Stimulated activated CD4-positive, alpha-beta T cell treated with anti-CD3 and anti-CD28 coated beads, Interleukin-4, amount 100 ng/mL, for 4 hours (primary cell): ENCODE measurements at regions not wholly inside any gene's neighbourhood (a gene's known extent, or its start where the extent isn't known, plus 50 kb on each side); places are given as distances from the start of the nearest gene placed in this dataset.
"Not testable (repeated sequence)": the region's sequence is repeated elsewhere in the genome, so short reads cannot be mapped to it uniquely, and the experiment has no call there.

Experiments used
- DNase-seq, 2 experiments: peaks; one replicate each; pipeline ENCODE4 v3.0.0-alpha.2; 2020

DNA sequence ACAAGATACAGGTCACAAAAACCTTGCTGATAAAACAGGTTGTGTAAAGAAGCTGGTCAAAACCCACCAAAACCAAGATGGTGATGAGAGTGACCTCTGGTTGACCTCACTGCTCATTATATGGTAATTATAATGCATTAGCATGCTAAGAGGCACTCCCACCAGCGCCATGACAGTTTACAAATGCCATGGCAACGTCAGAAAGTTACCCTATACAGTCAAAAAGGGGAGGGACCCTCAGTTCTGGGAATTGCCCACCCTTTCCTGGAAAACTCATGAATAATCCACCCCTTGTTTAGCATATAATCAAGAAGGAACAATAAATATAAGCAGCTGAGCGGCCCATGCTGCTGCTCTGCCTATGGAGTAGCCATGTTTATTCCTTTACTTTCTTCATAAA lies 434.1 kb downstream of the ZNF536 start:
- DNase-seq = no peak

DNA sequence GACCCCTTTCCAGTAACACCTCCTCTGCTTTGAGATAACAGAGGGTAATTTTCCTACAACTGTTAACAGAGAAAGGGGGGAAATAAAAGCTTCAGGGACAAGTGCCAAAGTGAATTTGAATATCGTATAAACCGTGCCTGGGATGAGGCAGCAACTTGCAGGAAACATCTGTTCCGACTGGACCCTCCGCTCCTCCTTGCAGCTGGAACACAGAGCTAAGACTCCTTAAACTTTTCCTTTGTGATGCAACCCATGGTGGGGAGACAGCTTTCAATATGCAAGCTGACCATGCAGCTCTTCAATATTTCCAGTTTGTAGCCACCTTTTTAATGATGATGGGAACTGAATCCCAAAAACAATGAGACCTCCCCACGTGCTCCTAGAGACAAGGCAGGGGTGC lies 432.6 kb downstream of the ZNF536 start:
- DNase-seq = no peak

DNA sequence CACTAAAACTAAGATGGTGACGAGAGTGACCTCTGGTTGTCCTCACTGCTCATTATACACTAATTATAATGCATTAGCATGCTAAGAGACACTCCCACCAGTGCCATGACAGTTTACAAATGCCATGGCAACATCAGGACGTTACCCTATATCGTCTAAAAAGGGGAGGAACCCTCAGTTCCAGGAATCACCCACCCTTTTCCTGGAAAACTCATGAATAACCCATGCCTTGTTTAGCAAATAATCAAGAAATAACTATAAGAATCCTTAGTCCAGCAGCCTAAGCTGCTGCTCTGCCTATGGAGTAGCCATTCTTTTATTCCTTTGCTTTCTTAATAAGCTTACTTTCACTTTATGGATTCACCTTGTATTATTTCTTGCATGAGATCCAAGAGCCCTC lies 432.1 kb downstream of the ZNF536 start:
- DNase-seq = not testable (repeated sequence)

DNA sequence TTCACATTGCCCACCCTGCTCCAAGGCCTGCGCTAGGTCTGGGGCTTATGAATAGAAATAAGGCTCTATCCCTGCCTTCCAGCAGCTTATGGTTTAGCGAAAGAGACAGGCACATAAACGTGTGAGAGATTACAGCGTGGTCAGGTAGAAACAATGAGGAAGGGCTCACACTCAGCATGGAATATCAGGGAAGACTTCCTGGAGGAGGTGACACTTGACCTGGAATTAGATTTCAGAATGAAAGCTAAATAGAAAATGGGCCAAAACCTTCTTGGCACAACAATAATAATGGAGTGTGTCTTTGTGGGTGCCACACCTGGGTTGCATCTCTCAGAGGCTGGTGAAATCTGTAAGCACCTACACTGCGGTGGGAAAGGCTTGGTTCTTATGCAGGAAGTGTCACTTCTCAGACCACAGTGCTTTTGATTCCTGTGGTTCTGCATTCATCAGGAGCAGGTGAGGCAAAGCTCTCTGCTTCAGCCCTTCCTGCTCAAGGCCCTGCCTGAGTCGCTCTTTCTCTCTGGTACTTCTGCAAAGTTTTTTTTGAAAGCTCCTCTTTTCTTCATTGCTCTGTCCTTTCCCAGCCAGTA lies 430.3 kb downstream of the ZNF536 start:
- no peak for DNase-seq

DNA sequence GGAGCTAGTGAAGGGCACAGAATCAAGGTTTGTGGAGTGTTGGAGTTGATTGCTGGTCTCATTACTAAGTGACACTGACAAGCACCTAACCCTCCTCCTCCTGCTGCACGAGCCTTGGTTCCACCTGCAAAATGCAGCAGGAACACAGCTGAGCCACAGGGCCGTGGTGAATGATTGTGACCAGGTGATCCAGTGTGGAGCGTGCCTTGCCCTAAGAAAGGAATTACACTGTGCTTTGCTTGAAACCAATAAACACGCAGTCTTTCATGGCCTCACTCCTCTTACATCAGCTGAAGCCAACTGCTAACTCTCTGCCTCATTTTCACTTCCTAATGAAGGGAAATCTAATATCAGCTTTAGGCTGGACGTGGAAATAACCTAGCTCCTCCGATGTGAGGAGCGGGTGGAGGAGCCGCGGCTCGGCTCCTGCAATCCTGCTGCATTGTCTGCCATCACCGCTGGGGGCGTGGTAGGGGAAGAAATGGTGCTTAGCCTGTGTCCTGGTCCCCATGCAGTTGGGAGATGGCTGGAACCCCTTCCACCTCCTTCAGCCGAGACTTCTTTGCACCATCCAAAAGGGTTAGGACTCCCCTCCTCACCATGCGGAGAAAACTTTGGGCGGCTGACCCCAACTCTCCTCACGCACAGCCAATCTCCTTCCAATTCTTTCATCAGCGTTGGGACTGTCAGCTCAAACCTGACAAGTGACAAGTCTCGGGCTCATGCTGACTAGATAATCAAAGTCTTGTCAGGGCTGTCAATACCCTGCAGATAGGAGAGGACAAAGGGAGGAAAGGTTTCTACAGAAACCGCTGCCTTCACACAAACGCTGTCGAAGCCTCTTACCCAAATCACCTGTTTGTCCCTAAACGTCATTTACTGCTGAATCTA lies 427.9 kb downstream of the ZNF536 start:
- peak in 1 of 2 experiments; percentile 12 for DNase-seq

DNA sequence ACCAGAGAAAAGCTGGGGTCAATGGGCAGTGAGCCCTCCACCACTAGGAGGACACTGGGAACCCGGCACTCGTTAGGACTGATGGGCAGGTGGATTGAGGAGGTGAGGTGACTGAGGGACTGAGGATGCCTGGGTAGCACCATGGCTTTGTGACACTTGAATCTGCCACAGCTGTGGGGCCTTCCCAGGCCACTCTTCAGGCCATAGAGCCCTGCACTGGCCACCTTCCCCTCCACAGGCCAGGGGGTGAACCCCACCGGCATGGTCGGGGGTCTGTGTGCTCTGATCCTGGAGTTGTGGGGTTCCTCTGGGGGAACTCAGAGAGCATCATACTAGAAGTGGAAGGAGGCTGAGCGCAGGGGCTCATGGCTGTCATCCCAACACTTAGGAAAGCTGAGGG lies 423.5 kb downstream of the ZNF536 start:
- DNase-seq = no peak

DNA sequence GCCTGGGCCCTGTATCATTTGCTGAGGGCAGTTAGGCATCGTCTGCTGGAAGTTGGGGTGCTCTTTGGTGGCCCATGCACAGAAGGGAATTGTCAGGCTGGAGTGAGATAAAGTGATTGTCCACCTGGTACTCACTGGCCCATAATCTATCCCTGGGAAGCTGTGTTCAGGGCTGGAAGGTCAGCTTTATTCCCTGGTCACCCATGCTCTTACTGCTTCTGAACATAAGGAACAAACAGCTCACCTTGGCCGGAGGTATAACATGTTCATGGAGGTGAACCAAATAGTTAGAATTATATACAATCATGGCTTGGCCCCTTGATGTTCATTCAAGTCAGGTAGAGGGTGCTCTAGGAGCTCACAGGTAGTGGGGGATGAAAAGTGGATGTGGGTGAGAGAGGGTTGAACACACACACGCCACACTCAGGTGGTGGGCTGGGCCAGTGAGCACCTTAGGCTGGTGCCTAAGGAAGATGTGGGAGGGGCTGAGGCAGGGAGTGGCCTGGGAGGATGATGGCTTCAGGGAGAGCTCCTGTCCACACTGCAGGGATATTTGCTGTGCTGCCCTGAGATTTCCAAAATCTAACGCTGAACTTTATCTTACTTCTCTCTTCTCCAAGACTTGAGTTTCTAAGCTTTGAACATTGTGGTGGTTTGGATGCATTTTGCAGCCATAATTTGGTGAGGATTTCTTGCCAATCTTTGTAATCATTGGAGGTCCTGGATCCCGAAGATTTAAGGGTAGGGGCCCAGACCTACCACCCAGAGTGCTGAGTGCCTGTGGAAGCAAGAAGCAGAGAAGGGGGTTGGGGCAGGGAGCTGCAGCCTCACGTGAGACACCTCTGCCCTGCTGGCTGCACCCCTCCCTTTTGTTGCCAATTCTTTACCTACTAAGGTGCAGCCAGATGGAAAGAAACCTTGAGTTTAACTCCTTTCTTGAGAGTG lies 420.6 kb downstream of the ZNF536 start:
- DNase-seq = no peak

DNA sequence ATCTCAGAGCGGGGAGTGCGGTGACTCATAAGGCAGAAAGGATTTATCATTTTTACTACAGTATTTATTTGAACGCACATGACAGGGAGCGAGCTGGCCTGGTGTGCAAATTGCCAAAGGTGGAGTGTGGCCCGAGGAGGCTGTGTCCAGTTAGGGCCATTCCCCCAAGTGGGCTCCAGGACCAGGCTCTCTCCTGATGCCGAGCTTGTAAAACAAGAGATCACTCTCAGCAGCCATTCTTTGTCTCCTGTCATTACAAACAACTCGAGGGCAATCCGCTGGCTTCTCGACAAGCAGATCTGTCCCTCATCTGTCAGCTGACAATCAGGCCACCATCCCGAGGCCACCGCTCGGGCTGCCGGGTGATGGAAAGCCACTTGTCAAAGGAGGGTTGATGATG lies 418.9 kb downstream of the ZNF536 start:
- DNase-seq = no peak

DNA sequence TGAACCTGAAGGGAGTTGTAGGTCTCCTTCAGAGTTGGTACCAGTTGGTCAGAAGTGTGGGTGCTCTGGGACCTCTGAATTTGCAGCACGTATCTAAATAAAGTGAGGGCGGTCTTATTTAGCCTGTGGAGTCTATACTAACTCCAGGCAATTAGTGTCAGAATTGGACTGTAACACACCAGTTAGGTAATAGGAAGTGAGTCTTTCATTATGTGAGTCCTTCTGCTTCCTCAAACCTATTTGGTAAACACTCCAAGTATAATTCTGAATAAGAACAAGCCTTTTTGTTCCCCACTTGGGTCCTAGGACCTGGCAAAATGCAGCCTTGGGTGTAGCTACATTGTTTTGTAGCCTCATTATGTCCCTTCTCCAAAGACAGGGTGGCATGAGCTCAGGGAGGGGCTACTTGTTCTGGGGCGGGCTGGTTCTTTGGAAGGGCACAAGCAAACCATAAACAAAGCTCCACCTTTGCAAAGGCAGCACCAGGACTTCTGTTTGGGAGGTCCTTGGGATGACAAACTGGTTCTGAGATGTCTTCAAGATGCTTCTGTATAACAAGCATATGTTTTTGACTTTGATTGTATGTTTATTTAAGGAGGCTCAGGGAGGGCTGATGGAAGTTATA lies 418.0 kb downstream of the ZNF536 start:
- no peak for DNase-seq

DNA sequence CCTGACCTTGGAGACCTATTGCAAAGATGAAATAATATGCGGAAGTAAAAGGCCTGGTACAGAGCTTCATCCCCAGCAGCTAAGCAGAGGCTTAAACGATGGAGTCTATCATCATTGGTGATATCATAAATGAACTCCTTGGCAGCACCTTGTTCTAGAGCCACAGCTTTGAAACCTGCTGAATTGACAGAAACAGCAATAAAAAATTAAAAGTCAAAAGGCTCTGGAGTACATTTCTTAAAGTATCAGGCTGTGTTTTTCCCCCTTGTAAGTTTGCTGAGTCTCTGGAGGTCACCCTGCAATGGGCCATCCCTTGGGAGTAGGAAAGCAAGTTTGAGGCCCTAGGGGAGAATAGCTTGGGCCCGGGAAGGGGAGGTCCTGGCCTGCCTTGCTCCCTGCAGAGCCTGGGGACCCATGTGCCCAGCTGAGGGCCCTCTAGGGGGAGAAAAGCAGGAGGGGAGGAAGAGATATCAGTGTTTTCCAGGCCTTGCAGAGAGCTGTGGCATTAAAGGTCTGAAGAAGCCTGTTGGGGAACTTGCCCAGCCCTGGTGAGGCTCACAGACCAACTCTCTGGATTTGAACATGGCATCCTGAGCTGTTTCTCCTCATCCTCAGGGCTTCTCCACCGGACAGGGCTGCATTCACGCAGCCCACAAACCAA lies 416.1 kb downstream of the ZNF536 start:
- DNase-seq = no peak

DNA sequence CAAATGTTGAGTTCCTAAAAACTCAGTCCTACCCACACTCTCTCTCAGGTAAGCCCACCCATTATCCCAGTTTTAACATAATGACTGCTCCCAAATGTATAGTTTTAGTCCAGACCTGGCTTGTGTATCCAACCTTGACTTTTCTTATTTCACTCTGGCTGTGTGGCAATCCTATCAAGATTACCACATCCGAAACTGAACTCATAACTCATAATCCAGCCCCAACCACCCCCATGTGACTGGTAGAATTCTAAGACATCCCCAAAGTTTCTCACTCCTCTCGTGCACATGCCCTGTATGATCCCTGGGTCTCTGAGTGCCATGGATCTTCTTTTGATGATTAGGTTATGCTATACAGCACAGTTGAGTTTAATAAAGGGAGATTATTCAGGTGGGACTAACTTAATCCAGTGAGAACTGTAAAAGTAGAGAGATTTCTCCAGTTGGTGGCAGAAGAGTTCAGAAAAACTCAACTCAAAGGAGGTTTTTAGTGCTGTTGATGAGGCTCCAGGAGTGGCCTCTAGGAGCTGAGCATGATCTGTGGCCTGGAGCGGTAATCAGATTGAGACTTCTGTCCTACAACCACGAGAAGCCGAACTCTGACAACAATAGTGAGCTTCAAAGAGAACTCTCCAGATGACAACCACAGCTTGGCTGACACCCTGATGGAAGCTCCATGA lies 413.4 kb downstream of the ZNF536 start:
- no peak for DNase-seq

DNA sequence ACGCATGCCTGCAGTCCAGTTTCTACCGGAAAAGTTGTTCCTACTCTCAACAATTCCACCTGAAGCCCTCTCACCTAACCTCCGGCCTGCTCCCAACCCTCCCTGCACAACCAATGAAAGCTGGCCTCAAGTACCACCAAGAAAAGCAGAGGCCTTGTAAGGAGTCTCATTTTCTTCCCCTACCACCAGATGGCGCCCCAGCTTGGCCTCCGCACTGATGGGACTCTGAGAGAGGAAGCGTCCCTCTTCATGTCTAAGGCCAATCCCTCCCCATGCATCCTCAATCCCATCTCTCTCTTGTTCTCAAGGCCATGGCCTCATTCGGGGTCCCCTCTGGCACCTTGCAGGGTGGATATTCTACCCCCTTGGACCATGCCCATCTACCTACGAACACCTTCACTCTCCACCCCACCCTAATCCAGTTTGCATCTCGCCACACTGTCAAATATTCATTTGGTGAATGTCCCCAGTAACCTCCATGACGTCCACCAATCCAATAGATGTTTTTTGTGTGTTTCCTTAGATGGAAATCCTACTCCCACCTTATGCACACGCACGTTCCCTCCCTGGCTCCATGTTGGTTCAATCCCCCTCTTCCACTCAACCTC lies 412.8 kb downstream of the ZNF536 start:
- peak; percentile 36 to 60 for DNase-seq

DNA sequence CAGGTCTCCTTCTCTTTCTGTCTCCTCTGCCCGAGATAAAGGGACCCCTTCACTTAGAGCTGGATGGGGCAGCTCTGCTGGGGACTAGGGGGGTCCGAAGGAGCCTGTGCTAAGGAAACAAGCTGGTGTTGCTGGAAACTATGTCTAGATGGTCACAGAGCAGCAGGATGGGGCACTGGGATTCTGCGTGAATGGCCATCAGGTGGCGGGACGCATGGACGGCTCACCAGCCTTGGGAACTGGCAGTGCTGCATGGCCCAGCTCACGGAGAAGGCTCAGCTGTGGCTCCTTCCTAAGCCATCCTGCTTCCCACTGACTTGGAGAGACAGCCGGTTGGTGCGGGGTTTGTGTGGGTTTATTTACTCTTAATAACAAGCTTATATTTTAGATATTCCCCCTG lies 411.8 kb downstream of the ZNF536 start:
- DNase-seq = no peak

DNA sequence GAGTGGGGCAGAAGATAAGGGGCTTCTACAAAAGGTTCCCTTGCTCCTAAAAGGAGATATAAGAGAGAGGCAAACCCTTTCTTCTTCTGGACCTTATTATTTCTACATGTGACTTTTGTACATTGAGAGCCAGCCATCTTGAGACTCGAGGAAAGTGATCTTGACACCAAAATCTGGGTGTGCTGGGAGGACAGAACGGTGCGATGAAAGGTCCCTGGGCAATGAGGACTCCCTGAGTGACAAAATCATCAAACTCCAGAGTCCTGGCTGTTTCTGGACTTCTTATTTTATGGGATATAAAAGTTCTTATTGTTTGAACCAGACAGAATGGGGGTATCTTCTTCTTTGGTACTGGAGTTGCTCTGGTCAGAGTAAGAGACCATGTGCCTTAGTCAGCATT lies 411.0 kb downstream of the ZNF536 start:
- DNase-seq = no peak

DNA sequence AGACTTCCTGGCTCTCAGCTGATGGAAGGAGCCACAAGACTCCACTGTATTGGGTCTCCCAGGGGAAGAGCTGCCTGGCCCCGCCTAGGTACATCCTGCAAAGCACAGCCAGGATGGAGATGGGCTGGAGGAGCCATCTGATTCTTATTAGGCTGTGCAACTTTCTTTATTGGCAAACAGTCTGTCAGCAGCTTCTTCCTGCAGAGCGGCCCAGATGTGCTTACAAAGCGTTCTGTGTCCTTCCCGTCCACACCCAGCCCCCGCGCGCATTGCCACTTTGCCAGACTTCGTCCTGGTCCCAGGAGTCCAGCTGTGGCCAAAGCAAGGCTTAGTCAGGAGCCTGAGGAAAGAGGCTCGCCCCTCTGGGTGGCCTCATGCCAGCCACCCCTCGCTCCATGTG lies 409.3 kb downstream of the ZNF536 start:
- DNase-seq = no peak

DNA sequence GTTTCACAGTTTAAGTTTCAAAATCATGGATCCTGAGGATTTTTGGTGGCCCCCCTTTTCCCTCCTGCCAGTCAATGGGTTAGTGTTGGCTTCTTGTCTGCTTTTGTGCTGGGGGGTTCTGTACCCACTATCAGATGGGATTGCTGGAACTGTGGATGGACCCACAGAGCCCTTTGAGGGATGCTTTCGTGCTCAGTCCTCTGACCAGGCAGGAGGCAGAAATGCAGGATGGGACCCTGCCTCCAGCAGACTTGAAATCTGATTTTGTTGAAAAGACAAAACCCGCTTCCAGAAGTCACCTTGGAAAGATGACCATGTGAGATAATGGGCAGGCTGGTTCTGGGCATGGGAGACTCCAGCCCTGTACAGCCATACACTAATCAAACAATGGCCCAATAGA lies 408.9 kb downstream of the ZNF536 start:
- no peak for DNase-seq

DNA sequence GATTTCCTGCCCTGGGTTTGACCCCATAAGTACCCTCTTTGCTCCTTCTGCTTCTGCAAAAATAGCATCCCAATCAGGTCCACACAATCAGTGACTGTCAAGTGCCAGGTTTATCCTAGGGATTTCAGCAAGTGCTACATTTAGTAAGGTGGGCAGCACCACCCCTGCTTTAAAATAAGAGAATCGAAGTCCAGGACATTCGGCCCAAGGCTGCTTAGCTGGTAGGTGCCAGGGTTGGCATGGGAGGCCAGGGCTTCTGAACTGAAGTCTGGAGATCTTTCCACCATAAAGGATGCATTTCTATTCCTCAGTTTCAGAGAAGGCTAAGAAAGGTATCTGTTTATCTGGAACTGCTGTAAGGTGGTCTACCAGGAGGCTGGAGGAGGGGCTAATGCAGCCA lies 408.3 kb downstream of the ZNF536 start:
- DNase-seq = no peak

DNA sequence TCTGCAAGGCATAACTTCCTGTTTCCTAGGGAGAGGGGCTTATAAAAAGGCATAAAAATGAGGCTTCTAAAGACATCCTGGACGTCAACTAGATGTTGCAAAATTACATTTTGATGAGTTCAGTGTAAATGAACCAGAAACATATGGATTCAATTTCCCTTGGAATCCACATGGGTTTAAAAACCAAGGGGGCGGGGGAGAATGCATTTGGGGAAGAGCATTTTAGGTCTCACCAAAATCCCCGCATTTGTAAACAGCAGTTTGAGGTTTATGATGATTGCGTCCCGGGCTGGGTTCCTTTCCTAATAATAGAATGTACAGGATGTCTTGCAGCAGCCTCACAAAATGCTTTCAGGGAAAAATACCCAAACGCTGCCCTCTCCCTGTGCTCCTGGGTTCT lies 407.8 kb downstream of the ZNF536 start:
- DNase-seq = no peak

DNA sequence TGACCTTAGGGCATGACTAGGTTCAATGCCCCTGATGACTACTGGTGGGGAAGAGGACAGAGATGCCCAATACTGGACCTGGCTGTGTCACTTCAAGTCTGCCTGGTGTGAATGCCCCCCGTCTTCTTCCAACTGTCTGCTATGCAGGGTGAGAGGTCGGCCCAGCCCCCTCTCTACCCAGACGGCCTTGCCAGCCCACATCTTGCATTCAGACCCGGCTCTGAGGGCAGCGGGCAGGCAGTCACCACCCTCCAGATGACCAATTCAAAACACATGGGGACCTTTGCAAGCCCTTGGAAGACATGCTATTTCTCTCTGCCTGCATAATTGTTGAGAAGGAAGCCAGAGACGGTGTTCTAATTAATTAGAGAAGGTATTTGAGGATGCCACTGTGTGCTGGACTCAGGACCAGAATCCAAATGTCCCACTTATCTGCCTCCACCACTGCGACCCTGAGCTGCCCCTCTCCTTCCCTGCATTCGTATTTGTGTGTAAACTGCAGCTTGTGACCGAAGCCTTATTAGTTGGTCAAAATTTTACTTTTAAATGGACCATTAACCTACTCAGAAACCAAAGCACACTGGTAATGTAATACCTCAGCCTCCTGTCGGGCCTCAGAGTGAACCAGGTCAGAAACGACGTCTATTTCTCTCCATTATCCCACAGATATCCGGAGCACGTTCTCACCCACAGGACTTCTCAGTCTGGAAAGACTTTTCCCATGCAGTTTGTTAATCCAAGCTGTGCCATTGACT lies 407.0 kb downstream of the ZNF536 start:
- DNase-seq = no peak

DNA sequence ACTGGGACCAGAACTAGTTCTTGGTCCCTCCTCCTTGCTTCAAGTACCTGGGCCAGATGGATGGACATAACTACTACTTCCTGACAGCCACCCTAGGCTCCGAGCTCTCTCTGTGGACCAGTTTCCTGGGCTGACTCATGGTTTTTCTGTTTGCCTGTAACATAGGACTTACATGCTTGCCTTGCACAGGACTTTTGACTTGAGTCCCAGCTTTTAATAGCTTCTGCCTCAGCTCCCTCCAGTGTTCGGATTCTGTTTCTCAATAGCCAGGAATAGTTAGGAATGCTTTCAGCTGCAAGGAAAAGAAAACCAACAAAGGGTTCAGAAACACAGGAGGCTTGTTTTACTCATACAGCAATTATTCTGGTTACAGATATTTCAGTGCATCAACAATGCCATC lies 405.9 kb downstream of the ZNF536 start:
- no peak for DNase-seq

DNA sequence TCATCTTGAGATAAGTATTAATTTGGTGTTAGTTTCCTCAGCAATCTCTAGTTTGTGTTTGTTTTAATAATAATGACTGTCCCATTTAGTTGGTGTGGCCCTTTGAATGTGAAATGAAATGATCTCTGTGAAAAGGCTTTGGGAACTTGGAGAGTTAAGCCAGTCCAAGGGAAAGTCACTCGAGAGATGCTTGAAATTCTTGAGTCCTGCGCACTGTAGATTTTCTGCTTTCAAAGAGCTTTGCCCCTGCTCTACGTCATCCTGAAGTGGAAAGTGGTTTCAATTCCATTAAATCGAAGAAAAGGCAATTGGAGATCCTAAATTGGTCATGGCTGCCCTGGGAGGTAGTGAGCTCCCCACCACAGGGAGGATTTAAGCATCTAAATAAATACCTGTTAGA lies 403.8 kb downstream of the ZNF536 start:
- DNase-seq = no peak
